Right lobe of liver (tissue), 6 donors: ENCODE measurements at regions not wholly inside any gene's neighbourhood (a gene's known extent, or its start where the extent isn't known, plus 50 kb on each side); places are given as distances from the start of the nearest gene placed in this dataset.

Source experiments
- ATAC-seq, 4 donors: fragments of 200-7000 bp; cut with Tn5 transposase; one replicate each; pipeline ENCODE4 v1.9.1; 2020; ENCODE audit warnings: mild to moderate bottlenecking in 4 of 4, moderate library complexity in 4 of 4
- DNase-seq, 3 donors: peaks; one replicate each; pipeline ENCODE4 v3.0.0-alpha.2; 2020
- H3K27ac ChIP-seq, 3 donors: fragments of 200-600 bp; one replicate each; pipeline ENCODE4 v1.8.0; 2022
- H3K27me3 ChIP-seq, 2 donors: fragments of 200-600 bp; one replicate each; pipeline ENCODE4 v1.8.0; 2022
- H3K36me3 ChIP-seq, 4 donors: fragments of 200-600 bp; sonication (generic) in 1 of 4; one replicate each; pipeline versions ENCODE4 v1.5.1 to v1.8.0; 2017 to 2022; ENCODE audit warnings: control low read depth in 1 of 4
- H3K4me1 ChIP-seq, 4 donors: fragments of 200-600 bp; sonication (generic) in 1 of 4; one replicate each; pipeline versions ENCODE4 v1.5.1 to v1.8.0; 2017 to 2022; ENCODE audit warnings: control low read depth in 1 of 4
- H3K4me3 ChIP-seq, 3 donors: fragments of 200-600 bp; one replicate each; pipeline ENCODE4 v1.8.0; 2022
- H3K9me3 ChIP-seq, 4 donors: fragments of 200-600 bp; sonication (generic) in 1 of 4; one replicate each; pipeline versions ENCODE4 v1.5.1 to v1.8.0; 2017 to 2022; ENCODE audit warnings: control low read depth in 1 of 4
- CTCF ChIP-seq, 4 donors: fragments of 200-600 bp in 3 of 4; fragments of 450-650 bp in 1 of 4; IDR thresholded peaks; one replicate each; pipeline versions ENCODE4 v1.5.1 to v1.8.0; 2016 to 2022; ENCODE audit warnings: antibody characterized with exemption in 4 of 4, mild to moderate bottlenecking in 2 of 4
- POLR2A ChIP-seq: fragments of 450-650 bp; IDR thresholded peaks from one replicate; pipeline ENCODE4 v1.6.1; 2017; ENCODE audit warnings: antibody characterized with exemption, mild to moderate bottlenecking
- WGBS: methylation state at CpG from one replicate; pipeline ENCODE4 v1.1.6; 2018; ENCODE audit warnings: low coverage, low lambda C conversion rate; ENCODE audit not compliant: insufficient coverage; ENCODE audit errors: missing lambda C conversion rate; 5-methylcytosine and 5-hydroxymethylcytosine counted together
- intact Hi-C, 2 donors: fragments of 100-400 bp; cut with DNase I; formaldehyde crosslinking; loops; one replicate each; pipeline versions ENCODE4 v1.11.2 to v1.14.1; 2022
- donor health status: DM: no; HTN: yes; CAD: no.
- donor health status: DM: no; HTN: no; CAD: no.
- donor health status: DM: no; HTN: no; CAD: no.
- donor health status: DM: no; HTN: yes; CAD: no.
- donor health status: DM: no; HTN: yes; CAD: no.

GRCh38 chr20:3311623-3312022 is 72.6 kb upstream of the SLC4A11 start:
- no peak overlapping the region for H3K27ac ChIP-seq
- H3K36me3 ChIP-seq, result peaks cover 0 to 14% (median 4%) of the 10 kb centered on the region in 4 donors
- DNase-seq, result no peak
- intact Hi-C loops, result loop anchor here in 1 of 2 donors (10.0 kb wide), 1 partner anchor 87 kb away; no protein-coding TSS in a partner anchor
- ATAC-seq, result no peak
- no peaks in the 10 kb centered on the region for H3K9me3 ChIP-seq
- no peaks in the 10 kb centered on the region for H3K27me3 ChIP-seq
- 79% methylated on average over 2 of the region's 2 CpGs for WGBS
- peaks cover 0 to 15% (median 0%) of the 10 kb centered on the region in 4 donors for H3K4me1 ChIP-seq
- no peak overlapping the region for H3K4me3 ChIP-seq
- TF ChIP-seq CTCF (IDR thresholded peaks at IDR 0.05), result no peak
- TF ChIP-seq POLR2A, result no peak

DNA sequence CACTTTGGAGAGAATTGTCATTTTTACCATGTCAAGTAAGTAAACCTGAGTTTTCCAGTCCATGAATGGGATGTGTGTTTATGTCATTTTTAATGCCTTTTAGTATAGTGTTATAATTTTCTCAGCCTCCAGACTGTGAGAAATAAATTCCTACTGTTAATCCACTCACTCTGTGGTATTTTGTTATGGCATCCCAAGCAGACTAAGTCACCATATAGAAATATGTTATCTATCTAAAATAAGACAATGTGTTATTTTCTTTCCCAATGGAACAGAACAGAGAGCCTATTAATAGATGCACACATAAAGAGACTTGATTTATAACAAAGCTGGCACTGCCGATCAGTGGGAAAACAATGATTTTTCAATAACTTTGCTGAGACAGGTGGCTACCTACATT is 70.2 kb upstream of the SLC4A11 start:
- Histone ChIP-seq H3K9me3 (no peaks in the 10 kb centered on the region), H3K4me1 (peaks cover 0 to 15% (median 0%) of the 10 kb centered on the region in 4 donors), H3K4me3 (no peak overlapping the region), H3K27me3 (no peaks in the 10 kb centered on the region), H3K27ac (no peak overlapping the region), H3K36me3 (peaks cover 0 to 10% (median 4%) of the 10 kb centered on the region in 4 donors)
- intact Hi-C loops, result no loop called here
- TF ChIP-seq POLR2A (no peak), CTCF (IDR thresholded peaks at IDR 0.05) (no peak)
- DNase-seq, result no peak
- WGBS, result 90% methylated on average over 1 of the region's 1 CpG
- no peak for ATAC-seq

GRCh38 chr20:3307725-3308124 is 68.7 kb upstream of the SLC4A11 start:
- DNase-seq, result no peak
- no peak overlapping the region for H3K27ac ChIP-seq
- H3K9me3 ChIP-seq, result no peaks in the 10 kb centered on the region
- TF ChIP-seq POLR2A (no peak), CTCF (IDR thresholded peaks at IDR 0.05) (no peak)
- no peaks in the 10 kb centered on the region for H3K27me3 ChIP-seq
- no peak for ATAC-seq
- WGBS, result 65% methylated on average over 2 of the region's 2 CpGs
- peaks cover 0 to 19% (median 6%) of the 10 kb centered on the region in 4 donors for H3K36me3 ChIP-seq
- intact Hi-C loops, result no loop called here
- no peak overlapping the region for H3K4me3 ChIP-seq
- H3K4me1 ChIP-seq, result peaks cover 0 to 4% (median 0%) of the 10 kb centered on the region in 4 donors

GRCh38 chr20:3307078-3307477 is 68.1 kb upstream of the SLC4A11 start:
- intact Hi-C loops, result no loop called here
- WGBS, result 100% methylated on average over 1 of the region's 2 CpGs
- Histone ChIP-seq H3K27me3 (no peaks in the 10 kb centered on the region), H3K4me3 (no peak overlapping the region), H3K9me3 (no peaks in the 10 kb centered on the region), H3K36me3 (peaks cover 0 to 19% (median 7%) of the 10 kb centered on the region in 4 donors), H3K27ac (peak overlapping the region in 1 of 3 donors; percentile 11), H3K4me1 (no peaks in the 10 kb centered on the region)
- TF ChIP-seq CTCF (IDR thresholded peaks at IDR 0.05), result no peak
- TF ChIP-seq POLR2A, result no peak
- DNase-seq (no peak), ATAC-seq (peak in 3 of 4 donors; percentile 67 to 81 (median 70))

- H3K4me1 ChIP-seq, result no peaks in the 10 kb centered on the region
These were observed 67.1 kb upstream of the SLC4A11 start for GRCh38 chr20:3306068-3306467.

More at GRCh38 chr20:3306068-3306467, 67.1 kb upstream of the SLC4A11 start:
- TF ChIP-seq CTCF (IDR thresholded peaks at IDR 0.05) (no peak), POLR2A (no peak)
- H3K9me3 ChIP-seq, result no peaks in the 10 kb centered on the region
- no peak overlapping the region for H3K4me3 ChIP-seq
- intact Hi-C loops, result no loop called here
- peaks cover 0 to 19% (median 7%) of the 10 kb centered on the region in 4 donors for H3K36me3 ChIP-seq
- 90% methylated on average over 2 of the region's 2 CpGs for WGBS
- DNase-seq, result no peak
- no peaks in the 10 kb centered on the region for H3K27me3 ChIP-seq
- ATAC-seq, result no peak
- H3K27ac ChIP-seq, result no peak overlapping the region
